Hepatocyte (in vitro differentiated cells): ENCODE measurements at regions not wholly inside any gene's neighbourhood (a gene's known extent, or its start where the extent isn't known, plus 50 kb on each side); places are given as distances from the start of the nearest gene placed in this dataset.

Source experiments
- DNase-seq: peaks from one replicate; pipeline ENCODE4 v3.0.0-alpha.2; 2016; ENCODE audit warnings: low spot score
- H2AFZ ChIP-seq: fragments of 200-600 bp; sonication (generic); 2 replicates; pipeline ENCODE4 v1.6.0; 2016; ENCODE audit warnings: antibody characterized with exemption, mild to moderate bottlenecking
- H3K27ac ChIP-seq: fragments of 200-600 bp; sonication (generic); 2 replicates; pipeline ENCODE4 v1.5.1; 2016; ENCODE audit warnings: mild to moderate bottlenecking
- H3K27me3 ChIP-seq: fragments of 200-600 bp; sonication (generic); 2 replicates; pipeline ENCODE4 v1.6.1; 2016
- H3K36me3 ChIP-seq: fragments of 200-600 bp; sonication (generic); replicated peaks from 2 replicates; pipeline ENCODE4 v1.5.1; 2016; ENCODE audit warnings: low read depth; ENCODE audit not compliant: insufficient read depth
- H3K4me1 ChIP-seq: fragments of 200-600 bp; sonication (generic); 2 replicates; pipeline ENCODE4 v1.5.1; 2016; ENCODE audit warnings: mild to moderate bottlenecking, moderate library complexity; ENCODE audit not compliant: insufficient read depth
- H3K4me2 ChIP-seq: fragments of 200-600 bp; sonication (generic); 2 replicates; pipeline ENCODE4 v1.6.0; 2016
- H3K4me3 ChIP-seq: fragments of 200-600 bp; sonication (generic); 2 replicates; pipeline ENCODE4 v1.5.1; 2016; ENCODE audit warnings: mild to moderate bottlenecking
- H3K79me2 ChIP-seq: fragments of 200-600 bp; sonication (generic); 2 replicates; pipeline ENCODE4 v1.6.0; 2017; ENCODE audit warnings: mild to moderate bottlenecking
- H3K9me2 ChIP-seq: fragments of 200-600 bp; sonication (generic); replicated peaks from 2 replicates; pipeline ENCODE4 v1.6.0; 2017; ENCODE audit warnings: mild to moderate bottlenecking; ENCODE audit not compliant: insufficient read depth
- H3K9me3 ChIP-seq: fragments of 200-600 bp; sonication (generic); 2 replicates; pipeline ENCODE4 v1.5.1; 2016; ENCODE audit warnings: low read depth, mild to moderate bottlenecking
- H4K20me1 ChIP-seq: fragments of 200-600 bp; sonication (generic); 2 replicates; pipeline ENCODE4 v1.6.0; 2016; ENCODE audit warnings: mild to moderate bottlenecking; ENCODE audit not compliant: insufficient read depth, poor library complexity, severe bottlenecking
- EZH2 ChIP-seq: fragments of 200-600 bp; sonication (generic); IDR thresholded peaks from 2 replicates; pipeline ENCODE4 v1.6.1; 2016; ENCODE audit warnings: antibody characterized with exemption, mild to moderate bottlenecking, borderline replicate concordance
- EZH2phosphoT487 ChIP-seq: fragments of 200-600 bp; sonication (generic); IDR thresholded peaks from one replicate; pipeline ENCODE4 v1.6.1; 2018; ENCODE audit warnings: antibody characterized with exemption, mild to moderate bottlenecking, low read depth, moderate library complexity; ENCODE audit not compliant: unreplicated experiment, severe bottlenecking
- WGBS: methylation state at CpG from one replicate; pipeline ENCODE4 v1.1.6; 2016; ENCODE audit warnings: low lambda C conversion rate; ENCODE audit errors: missing lambda C conversion rate; 5-methylcytosine and 5-hydroxymethylcytosine counted together
- TF ChIP-seq, protein P1 (sequence below): fragments of 200-600 bp; sonication (generic); IDR thresholded peaks from 2 replicates; pipeline ENCODE4 v1.5.1; 2016; ENCODE audit warnings: antibody characterized with exemption, mild to moderate bottlenecking; ENCODE audit not compliant: poor library complexity

DNA sequence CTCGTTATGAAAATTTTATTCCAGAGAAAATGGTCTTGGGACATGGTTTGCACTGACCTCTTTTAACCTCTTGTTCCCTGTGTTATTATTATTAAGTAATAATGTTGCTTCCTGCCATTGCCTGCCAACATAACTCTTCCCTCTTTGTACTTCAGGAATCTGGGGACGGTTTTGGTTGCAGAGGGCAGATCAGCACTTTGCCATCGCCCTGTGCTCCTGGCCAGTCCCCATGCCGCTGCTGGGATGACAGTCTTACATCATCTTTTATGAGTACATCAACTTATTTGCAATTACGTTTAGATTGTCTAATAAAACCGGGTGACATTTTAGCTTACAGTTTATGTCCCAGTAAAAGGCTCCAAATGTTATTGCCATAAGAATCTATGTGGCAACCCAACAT, 157.2 kb downstream of the CDH26 start:
- H3K79me2 ChIP-seq: no peaks in the 10 kb centered on the region
- H4K20me1 ChIP-seq: no peaks in the 10 kb centered on the region
- H3K9me3 ChIP-seq: no peaks in the 10 kb centered on the region
- H3K9me2 ChIP-seq: no peaks in the 10 kb centered on the region
- 57% methylated on average over 6 of the region's 6 CpGs for WGBS
- no peaks in the 10 kb centered on the region for H3K4me1 ChIP-seq
- H2AFZ ChIP-seq: no peak overlapping the region
- no peak for DNase-seq
- H3K36me3 ChIP-seq: no peaks in the 10 kb centered on the region
- no peak overlapping the region for H3K4me3 ChIP-seq
- no peak for TF ChIP-seq EZH2
- TF ChIP-seq, protein P1, sequence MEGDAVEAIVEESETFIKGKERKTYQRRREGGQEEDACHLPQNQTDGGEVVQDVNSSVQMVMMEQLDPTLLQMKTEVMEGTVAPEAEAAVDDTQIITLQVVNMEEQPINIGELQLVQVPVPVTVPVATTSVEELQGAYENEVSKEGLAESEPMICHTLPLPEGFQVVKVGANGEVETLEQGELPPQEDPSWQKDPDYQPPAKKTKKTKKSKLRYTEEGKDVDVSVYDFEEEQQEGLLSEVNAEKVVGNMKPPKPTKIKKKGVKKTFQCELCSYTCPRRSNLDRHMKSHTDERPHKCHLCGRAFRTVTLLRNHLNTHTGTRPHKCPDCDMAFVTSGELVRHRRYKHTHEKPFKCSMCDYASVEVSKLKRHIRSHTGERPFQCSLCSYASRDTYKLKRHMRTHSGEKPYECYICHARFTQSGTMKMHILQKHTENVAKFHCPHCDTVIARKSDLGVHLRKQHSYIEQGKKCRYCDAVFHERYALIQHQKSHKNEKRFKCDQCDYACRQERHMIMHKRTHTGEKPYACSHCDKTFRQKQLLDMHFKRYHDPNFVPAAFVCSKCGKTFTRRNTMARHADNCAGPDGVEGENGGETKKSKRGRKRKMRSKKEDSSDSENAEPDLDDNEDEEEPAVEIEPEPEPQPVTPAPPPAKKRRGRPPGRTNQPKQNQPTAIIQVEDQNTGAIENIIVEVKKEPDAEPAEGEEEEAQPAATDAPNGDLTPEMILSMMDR: no peak
- TF ChIP-seq EZH2phosphoT487: no peak
- H3K27me3 ChIP-seq: peaks cover 4% of the 10 kb centered on the region
- H3K27ac ChIP-seq: no peak overlapping the region
- H3K4me2 ChIP-seq: no peak overlapping the region

DNA sequence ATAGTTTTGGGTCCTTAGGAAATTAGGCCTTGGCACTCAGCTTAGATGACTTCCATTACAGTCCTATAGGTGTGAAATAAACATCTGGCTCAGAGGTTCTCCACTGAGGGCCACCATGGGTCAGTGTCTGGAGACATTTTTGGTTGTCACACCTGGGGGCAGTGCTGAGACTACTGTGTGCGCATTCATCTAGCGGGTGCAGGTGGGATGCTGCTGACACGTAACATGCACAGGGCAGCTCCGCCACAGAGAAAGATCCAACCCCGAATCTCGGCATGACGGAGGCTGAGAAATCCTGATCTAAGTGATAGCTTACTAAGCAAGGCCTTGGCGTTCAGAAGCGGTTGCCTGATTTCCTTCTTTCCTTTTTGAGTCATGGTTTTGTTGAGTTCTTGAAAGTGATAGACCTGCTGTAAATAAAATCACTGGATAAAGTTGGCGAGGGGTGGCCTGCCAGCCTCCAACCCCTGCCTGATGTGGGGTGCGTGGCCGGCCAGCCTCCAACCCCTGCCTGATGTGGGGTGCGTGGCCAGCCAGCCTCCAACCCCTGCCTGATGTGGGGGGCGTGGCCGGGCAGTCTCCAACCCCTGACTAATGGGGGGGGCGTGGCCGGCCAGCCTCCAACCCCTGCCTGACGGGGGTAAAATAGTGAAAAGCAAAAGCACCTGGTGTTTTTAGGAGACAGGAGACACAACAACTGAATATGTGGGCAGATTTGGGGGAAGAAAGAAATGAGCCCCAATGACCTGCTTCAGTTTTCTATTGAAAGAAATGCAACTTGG, 158.1 kb downstream of the CDH26 start:
- Histone ChIP-seq H3K9me3 (no peaks in the 10 kb centered on the region), H3K27me3 (peaks cover 4% of the 10 kb centered on the region), H2AFZ (no peak overlapping the region), H4K20me1 (no peaks in the 10 kb centered on the region), H3K4me2 (peak overlapping the region; percentile 28), H3K79me2 (no peaks in the 10 kb centered on the region), H3K9me2 (no peaks in the 10 kb centered on the region), H3K36me3 (no peaks in the 10 kb centered on the region), H3K27ac (no peak overlapping the region), H3K4me3 (no peak overlapping the region), H3K4me1 (no peaks in the 10 kb centered on the region)
- TF ChIP-seq EZH2: no peak
- TF ChIP-seq, protein P1: no peak
- TF ChIP-seq EZH2phosphoT487: no peak
- no peak for DNase-seq
- WGBS: 97% methylated on average over 14 of the region's 18 CpGs

DNA sequence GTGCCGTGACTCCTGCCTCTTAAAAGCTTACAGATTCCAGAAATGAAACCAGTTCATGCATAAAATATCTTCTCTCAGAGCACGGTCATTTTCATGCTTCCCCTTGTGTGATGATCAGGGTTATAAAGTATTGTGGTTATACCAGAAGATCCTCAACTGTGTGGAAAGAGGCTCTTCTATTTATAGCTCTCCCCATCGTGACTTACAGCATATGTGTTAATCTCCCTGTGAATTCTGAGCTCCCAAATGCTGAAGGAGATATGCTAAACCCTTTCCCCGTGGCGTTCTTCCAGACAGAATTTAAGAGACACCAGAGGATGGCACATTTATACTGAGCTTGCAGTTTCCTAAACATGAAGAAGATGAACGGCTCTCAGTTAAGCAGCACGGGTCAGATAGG, 158.8 kb downstream of the CDH26 start:
- Histone ChIP-seq H3K4me1 (no peaks in the 10 kb centered on the region), H3K9me2 (no peaks in the 10 kb centered on the region), H3K36me3 (no peaks in the 10 kb centered on the region), H3K79me2 (no peaks in the 10 kb centered on the region), H3K4me2 (peak overlapping the region; percentile 28), H3K9me3 (no peaks in the 10 kb centered on the region), H3K4me3 (no peak overlapping the region), H3K27me3 (peaks cover 4% of the 10 kb centered on the region), H3K27ac (no peak overlapping the region), H4K20me1 (no peaks in the 10 kb centered on the region), H2AFZ (no peak overlapping the region)
- 41% methylated on average over 7 of the region's 7 CpGs for WGBS
- TF ChIP-seq, protein P1: no peak
- no peak for TF ChIP-seq EZH2phosphoT487
- no peak for TF ChIP-seq EZH2
- DNase-seq: no peak
